GM18517 (cell line): ENCODE measurements at regions not wholly inside any gene's neighbourhood (a gene's known extent, or its start where the extent isn't known, plus 50 kb on each side); places are given as distances from the start of the nearest gene placed in this dataset.
"Not testable (repeated sequence)": the region's sequence is repeated elsewhere in the genome, so short reads cannot be mapped to it uniquely, and the experiment has no call there.

Experiments used
- ATAC-seq: cut with Tn5 transposase; IDR thresholded peaks from one replicate; pipeline ENCODE4 v1.9.1; 2021; ENCODE audit warnings: mild to moderate bottlenecking, moderate library complexity; ENCODE audit not compliant: unreplicated experiment

DNA sequence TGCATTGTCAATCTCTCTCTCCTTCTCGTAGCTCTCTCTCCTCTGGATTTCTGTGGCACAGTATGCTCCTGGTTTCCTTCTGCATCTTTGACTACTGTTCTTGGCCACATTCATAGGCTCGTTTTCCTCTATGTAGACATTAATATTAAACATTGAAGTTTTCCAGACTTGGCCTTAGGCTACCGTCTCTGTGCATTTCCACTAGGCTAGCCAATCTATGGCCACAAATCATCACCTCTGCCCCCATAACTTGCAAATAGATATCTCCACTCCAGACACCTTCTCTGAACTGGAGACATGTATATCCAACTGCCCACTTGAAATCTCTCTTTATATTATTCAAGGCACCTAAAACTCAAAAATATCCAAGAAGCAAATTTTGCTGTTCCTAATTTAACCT is 768.5 kb downstream of the TSN start:
- ATAC-seq, result no peak

- ATAC-seq, result no peak
Measured at GRCh38 chr2:122525336-122525735, 769.9 kb downstream of the TSN start.

DNA sequence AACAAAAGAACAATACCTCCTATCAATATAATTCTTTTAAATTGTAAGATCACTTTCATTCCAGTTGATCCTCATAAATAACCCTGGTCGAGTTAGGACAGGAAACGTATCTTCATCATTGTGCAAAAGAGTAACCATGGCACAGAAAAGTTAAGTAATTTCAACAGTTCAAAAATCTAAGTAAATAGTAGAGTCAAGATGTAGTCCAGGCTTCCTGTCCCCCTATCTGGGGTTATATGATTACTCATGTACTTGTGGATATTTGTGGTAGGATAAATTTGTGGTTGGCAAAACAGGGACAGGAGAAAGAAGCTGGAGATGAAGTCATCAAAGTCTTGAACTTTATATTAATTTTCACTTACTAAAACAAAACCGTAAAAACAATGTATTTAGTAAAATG is 772.6 kb downstream of the TSN start:
- ATAC-seq, result no peak

DNA sequence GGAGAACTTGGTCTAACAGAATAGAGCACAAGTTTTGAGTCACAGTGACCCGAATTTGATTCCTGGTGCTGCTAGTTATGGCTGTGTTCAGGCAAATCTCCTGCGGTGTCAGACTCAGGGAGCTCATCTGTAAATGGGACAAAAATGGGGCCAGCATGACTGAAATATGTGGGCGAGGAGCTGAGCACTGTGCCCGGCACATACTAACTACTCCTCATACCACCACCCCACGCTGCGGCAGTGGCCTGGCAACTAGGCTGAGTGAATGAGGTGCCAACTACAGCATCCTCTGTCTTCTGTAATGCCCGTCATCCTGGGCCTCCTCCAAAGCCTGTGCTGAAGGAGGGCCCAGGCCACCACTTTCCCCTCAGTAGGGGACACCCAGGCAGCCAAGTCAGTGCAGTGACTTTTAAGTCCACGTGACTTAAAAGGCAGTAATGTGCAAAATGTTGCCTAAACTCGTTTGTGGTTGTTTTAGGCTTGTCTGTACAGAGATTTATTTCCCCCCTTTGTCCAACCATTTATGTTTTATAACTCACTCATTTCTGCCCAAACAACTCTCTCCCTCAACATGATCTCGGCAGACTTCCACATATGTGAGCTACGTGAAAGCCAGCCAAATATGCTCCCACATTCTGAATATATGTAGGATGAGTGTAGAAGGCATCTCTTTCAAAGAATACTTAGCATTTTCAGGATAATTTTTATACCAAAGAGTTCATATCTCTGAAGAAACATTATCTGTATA is 773.7 kb downstream of the TSN start:
- no peak for ATAC-seq

GRCh38 chr2:122530814-122531213 is 775.4 kb downstream of the TSN start:
- no peak for ATAC-seq

GRCh38 chr2:122531290-122532071 is 776.0 kb downstream of the TSN start:
- no peak for ATAC-seq

DNA sequence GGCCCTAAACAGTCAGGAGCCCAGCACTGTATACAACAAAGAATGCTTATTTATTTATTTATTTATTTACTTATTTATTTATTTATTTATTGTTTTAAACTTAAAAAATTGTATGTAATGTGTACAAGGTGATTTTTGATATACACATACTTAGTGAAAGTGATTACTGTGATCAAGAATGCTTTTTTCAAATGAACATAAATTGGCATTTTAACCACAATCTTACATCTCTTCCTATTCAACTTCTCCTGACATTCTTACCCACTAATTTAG is 776.6 kb downstream of the TSN start:
- ATAC-seq, result no peak

DNA sequence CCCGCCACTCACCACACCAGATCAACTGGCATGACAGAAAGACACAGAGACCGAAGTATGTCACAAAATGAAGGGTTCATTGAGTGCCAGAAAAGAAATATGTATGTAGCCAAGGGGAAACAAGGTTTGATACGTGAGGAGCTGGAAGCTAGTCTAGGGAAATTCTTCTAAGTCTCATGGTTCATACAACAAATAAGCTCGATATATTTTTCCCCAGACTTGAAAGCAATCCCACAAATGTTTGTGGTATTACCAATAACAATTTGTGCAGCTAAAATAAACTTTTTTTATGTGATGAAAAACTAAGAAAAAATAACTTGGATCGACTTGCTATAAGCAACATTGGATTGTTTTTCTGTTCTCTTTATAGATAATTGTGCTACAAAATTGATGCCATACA is 777.0 kb downstream of the TSN start:
- ATAC-seq, result no peak

- no peak for ATAC-seq
Measured at GRCh38 chr2:122535960-122536505, 780.6 kb downstream of the TSN start.

DNA sequence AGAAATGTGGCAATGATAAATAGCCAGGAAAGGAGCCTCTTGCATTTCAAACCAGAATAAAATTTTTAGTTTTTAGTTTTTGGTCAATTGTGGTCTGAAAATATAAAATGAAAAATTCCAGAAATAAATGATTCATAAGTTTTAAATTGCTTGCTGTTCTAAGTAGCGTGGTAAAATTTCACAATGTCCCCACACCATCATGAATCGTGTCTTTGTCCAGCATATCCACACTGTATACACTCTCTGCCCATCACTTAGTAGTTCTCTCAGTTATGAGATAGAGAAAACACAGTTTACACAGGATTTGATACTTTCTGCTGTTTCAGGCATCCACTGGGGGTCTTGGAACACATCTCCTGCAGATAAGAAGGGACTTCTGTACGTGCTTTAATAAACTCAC is 783.9 kb downstream of the TSN start:
- ATAC-seq, result no peak

DNA sequence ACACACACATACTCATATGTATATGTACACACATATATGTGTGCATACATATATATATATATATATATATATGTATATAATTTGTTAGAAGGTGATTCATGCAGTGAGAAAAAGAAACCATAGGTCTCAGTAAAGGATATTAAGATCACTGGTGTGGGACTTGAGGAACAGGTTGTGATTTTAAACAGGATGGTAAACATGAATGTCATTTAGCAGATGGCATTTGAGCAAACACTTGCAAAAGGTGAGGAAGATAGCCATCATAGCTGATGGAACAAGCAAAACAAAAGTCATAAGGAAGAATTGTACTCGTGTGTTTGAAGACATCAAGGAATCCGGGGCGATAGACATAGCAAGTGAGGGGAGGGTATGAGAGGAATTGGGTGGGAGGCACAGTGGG is 784.5 kb downstream of the TSN start:
- ATAC-seq, result no peak

DNA sequence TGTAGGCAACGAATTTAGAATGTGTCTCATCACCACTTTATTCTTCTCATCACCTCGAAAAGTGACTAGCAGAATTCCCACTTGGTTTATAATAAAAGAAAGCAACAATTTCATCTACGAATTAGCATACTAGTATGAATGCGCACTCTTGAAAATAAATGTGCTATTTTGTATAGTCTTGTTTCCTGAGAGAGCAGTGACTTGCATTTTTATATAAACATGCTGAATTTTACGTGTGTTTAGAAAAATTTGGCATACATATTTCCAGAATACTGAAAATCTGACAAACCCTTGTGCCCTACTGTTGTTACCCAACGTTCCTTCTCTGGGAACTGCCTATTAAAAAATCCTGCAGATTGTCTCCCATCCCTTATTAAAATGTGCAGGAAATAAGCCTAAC is 786.8 kb downstream of the TSN start:
- ATAC-seq, result no peak

GRCh38 chr2:122542646-122543045 is 787.2 kb downstream of the TSN start:
- ATAC-seq, result no peak

- ATAC-seq, result no peak
Measured at GRCh38 chr2:122543815-122544214, 788.4 kb downstream of the TSN start.

GRCh38 chr2:122545821-122546220 is 790.4 kb downstream of the TSN start:
- ATAC-seq, result no peak

DNA sequence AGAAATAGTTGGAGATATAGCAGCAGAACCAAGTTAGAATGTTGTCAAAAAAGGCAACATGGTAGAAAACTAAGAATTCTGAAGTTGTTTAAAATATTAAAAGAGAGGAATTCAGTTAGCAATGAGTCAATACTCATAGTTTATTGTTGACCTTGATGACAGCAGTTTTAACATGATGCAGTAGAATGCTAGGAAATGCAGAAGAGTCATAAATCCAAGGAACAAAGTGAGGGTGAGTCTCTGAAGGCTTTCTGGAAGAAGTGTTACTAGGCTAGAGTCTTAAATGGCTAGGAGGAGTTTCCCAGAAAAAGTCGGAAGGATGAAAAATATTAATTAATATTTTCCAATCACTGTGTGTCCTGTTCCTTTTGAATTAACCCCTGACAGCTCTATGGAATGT is 807.3 kb downstream of the TSN start:
- ATAC-seq, result no peak

DNA sequence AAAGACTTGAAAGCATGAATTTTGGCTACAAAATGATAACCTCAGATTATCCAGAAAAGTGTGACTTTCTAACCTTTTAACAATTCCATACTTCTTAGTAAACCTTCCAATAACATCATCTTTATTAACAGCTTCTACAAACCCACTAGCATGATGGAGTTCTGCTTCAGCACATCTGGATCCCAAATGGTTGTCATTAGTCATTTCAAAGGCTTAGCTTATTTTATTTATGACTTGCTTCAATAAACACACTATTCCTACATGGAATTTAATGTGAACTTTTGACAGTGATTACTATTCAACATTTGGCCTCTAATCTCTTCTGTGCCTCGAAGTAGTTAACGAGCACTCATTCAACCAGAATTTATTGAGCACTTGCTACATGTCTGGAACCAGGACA is 808.3 kb downstream of the TSN start:
- no peak for ATAC-seq

DNA sequence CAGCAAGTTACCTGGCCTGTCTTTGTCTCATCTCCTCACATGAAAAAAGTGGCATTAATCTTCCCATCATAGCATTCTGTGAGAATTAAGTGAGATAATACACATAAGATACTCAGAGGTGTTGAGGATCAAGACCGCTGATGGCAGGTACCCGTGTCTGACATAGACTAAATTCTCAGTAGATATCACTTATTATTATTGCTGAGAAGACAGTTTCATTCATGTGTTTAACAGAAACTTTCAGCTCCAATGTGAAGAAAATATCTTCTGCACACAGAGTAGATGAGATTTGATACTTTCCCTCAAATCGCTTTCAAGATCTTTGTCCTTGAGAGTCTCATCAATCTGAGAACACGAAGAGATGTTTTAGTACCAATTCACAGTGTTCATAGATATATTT is 809.4 kb downstream of the TSN start:
- no peak for ATAC-seq

DNA sequence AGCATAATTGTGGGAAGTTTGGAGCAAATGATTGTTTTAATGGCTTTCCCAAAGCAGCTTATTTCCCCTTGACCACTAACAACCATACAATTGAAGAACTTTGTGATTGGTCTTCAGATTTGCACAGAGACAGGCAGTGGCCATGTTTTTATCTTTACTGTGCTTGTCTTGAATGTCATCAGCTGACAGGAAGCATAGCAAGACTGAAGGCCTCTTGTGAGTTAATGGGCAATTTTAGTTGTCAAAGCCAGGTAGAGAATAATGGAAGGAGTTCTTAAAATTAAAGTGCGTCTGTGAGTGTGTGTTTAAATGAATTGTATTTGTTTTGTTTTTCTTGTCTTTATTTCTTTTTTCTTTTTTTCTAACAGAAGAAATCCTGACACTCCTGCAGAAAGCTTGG is 809.9 kb downstream of the TSN start:
- no peak for ATAC-seq

GRCh38 chr2:122570641-122571040 is 815.2 kb downstream of the TSN start:
- no peak for ATAC-seq

- ATAC-seq, result not testable (repeated sequence)
Measured at GRCh38 chr2:122571471-122571870, 816.0 kb downstream of the TSN start.

DNA sequence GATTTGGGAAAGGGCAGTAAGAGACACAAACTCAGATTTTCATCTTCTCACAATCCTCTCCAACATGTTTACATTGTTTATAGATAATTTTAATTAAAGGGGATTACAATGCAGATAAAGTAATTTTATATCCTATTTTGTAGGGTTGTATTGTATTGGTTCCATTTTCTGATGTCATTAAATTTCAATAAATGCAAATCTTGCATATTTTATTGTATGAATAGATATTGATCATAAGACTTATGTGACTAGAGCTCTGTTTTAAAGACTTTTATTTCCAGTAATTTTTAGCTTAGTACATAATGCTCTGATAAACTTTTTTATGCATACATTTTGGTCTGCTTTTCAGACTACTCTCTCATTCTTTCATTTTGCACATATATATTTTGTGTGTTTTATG is 819.6 kb downstream of the TSN start:
- ATAC-seq, result no peak
